Coronary artery (tissue), 2 donors: ENCODE measurements at regions not wholly inside any gene's neighbourhood (a gene's known extent, or its start where the extent isn't known, plus 50 kb on each side); places are given as distances from the start of the nearest gene placed in this dataset.
A peak's percentile ranks its signal among the peaks of the same experiment; 100 is the strongest.

Experiments used
- DNase-seq: peaks from one replicate; pipeline ENCODE4 v3.0.0-alpha.2; 2017; ENCODE audit warnings: low spot score
- H3K27ac ChIP-seq, 2 donors: fragments of 200-600 bp; sonication (generic); one replicate each; pipeline ENCODE4 v1.5.1; 2016 to 2019
- H3K4me3 ChIP-seq: fragments of 200-600 bp; sonication (generic); 2 replicates; pipeline ENCODE4 v1.5.1; 2016; ENCODE audit warnings: mild to moderate bottlenecking, moderate library complexity
- CTCF ChIP-seq: fragments of 200-600 bp; sonication (generic); IDR thresholded peaks from one replicate; pipeline ENCODE4 v1.5.1; 2019; ENCODE audit warnings: antibody characterized with exemption

GRCh38 chr5:57692582-57693487, 210.2 kb upstream of the ACTBL2 start:
- no peak for TF ChIP-seq CTCF
- Histone ChIP-seq H3K27ac (peak overlapping the region; percentile 65 to 71), H3K4me3 (no peak overlapping the region)
- DNase-seq = peak; percentile 85

- H3K4me3 ChIP-seq = no peak overlapping the region
- DNase-seq = no peak
- no peak overlapping the region for H3K27ac ChIP-seq
- TF ChIP-seq CTCF = no peak
Observed at GRCh38 chr5:57690724-57691123, 208.1 kb upstream of the ACTBL2 start.

GRCh38 chr5:57687596-57687995, 205.0 kb upstream of the ACTBL2 start:
- no peak overlapping the region for H3K4me3 ChIP-seq
- DNase-seq = no peak
- no peak overlapping the region for H3K27ac ChIP-seq
- TF ChIP-seq CTCF = no peak

- H3K4me3 ChIP-seq = no peak overlapping the region
- no peak for TF ChIP-seq CTCF
- no peak overlapping the region for H3K27ac ChIP-seq
- no peak for DNase-seq
Observed at GRCh38 chr5:57685516-57686255, 203.1 kb upstream of the ACTBL2 start.

GRCh38 chr5:57684299-57684702, 201.7 kb upstream of the ACTBL2 start:
- no peak for TF ChIP-seq CTCF
- no peak for DNase-seq
- H3K4me3 ChIP-seq = no peak overlapping the region
- no peak overlapping the region for H3K27ac ChIP-seq

- DNase-seq = no peak
- Histone ChIP-seq H3K4me3 (no peak overlapping the region), H3K27ac (no peak overlapping the region)
- TF ChIP-seq CTCF = no peak
Observed at GRCh38 chr5:57683036-57683630, 200.5 kb upstream of the ACTBL2 start.
